HG03439 (cell line): ENCODE measurements at regions not wholly inside any gene's neighbourhood (a gene's known extent, or its start where the extent isn't known, plus 50 kb on each side); places are given as distances from the start of the nearest gene placed in this dataset.

Source experiments
- ATAC-seq: cut with Tn5 transposase; IDR thresholded peaks from one replicate; pipeline ENCODE4 v1.9.1; 2021; ENCODE audit warnings: mild to moderate bottlenecking, moderate library complexity; ENCODE audit not compliant: unreplicated experiment

DNA sequence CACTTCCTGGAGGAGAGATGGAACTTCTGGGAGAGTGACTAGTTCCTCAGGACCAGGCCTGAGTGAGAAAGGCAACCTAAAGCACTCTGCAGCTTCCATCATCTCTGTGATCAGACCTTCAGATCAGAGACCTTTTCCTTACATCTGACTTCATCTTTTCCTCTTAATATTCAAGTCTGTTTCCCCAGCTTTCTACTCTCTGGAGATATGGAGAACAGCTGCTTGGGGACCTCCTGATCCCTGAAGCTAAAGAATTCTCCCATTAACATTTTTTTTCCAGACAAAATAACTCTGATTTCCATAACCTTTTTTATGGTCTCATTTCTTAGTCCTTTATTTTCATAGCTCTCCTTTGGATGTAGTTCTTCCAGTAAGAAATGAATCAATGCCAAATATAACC is 133.4 kb upstream of the FNDC3A start:
- no peak for ATAC-seq

DNA sequence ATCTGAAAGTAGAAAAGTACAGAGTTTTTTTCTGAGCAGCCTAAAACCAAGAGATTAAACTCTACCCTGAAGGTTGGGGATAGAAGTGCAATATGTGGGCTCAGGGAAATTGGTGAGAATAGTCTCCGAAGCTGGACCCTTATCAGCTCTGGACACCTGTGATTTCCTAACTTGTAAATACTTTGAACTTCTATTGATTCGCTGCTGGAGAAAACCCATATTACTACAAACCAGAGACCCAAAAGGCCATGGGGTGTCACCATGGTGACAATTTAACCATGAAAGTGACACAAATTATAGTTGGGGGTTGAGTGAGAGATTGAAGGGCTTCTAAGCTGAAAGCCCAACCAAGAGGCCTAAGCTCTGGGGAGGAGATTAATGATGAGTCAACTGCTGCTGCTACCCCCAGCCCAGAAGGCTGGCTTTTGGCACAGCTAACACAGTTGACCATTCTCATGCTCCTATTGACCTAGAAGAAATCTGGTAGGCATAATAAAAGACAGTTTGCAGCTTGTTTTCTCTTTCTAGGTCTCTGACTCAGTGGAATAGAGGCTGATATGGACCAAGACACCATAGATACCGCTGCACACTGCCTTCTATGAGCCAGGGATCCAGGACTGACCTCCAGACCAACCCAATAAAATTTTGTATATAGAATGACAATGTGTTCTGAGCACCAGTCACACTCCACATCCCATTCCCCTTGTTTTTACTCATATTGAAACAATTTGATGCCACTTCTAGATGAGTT is 131.9 kb upstream of the FNDC3A start:
- ATAC-seq: no peak

DNA sequence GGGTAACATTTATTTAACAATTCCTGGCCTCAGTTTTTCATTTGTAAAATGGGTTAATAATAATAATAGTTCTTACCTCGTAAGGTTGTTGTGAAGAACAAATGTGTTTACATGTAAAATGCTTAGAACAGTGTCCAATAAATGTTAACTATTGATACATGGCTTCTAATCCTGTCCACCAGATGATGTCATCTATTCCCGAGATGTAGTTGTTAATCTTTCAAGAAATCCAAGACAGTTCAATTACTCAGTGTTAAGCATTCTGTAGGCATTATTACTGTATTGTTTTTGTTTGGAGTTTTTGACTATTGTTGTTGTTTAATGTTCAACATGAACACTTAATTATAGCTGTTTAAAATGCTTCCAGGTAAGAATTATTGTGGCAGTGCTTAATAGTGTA is 131.0 kb upstream of the FNDC3A start:
- ATAC-seq: no peak

DNA sequence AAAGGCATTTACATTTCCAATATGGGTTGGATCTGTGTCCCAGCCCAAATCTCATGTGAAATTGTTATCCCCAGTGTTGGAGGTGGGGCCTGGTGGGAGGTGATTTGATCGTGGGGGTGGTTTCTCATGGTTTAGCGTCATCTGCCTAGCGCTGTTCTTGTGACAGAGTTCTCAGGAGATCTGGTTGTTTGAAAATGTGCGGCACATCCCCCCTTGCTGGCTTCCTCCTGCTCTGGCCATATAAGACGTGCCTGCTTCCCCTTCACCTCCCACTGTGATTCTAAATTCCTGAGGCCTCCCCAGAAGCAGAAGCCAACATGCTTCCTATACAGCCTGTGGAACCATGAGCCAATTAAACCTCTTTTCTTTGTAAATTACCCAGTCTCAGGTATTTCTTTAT is 126.2 kb upstream of the FNDC3A start:
- no peak for ATAC-seq

- no peak for ATAC-seq
Observed at GRCh38 chr13:48851707-48852106, 124.0 kb upstream of the FNDC3A start.

DNA sequence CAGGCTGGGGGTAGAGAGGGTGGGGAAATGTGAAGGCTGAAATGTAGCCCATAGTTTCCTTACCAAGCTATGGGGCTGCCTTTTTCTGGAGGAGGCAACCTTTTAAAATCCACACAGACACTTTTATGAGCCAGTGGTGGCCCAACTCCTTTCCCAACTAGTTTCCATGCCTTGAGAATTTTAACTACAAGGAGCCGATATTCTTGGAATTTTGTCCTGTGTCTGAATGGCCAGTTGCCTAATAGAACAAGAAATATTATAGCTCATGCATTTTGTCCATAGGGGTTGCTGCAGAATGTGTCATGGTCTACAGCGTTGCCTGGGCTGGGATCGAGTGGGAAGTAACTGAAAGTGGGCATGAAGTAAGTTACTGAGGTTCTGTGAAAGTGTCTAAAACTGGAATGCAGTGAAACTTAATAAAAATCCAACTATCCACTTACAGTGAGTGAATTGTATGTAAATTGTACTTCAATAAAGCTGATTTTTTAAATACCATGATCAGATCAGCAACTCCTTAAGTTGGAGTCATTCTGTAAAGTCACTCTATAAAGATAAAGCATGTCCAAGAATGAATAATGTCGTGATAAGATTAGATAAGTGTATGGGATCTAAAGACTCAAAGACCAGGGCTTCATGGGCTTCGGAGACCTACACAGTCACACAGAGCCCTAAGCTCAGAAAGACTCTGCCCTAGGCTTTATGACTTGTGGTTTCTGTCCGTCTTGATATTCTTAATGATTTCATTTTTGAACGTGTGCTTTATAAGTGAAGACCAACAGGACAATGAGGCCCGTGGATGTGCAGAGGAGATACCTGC is 122.6 kb upstream of the FNDC3A start:
- no peak for ATAC-seq

DNA sequence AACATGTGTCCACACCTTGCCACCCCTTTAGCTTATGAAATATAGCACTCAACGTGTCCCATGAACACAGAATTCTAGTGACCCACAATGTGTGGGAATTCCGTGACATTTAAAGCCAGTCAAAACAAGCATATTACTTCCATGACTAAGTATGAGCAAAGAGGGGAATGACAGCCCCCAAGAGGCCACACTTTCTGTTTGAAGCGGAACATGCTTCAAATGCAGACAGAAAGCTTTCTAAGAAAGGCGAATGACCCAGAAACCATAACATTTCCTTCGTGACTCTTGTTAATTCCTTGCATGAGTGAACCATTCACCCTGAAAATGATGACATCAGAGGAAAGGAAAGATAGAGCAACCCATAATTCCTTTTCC is 122.0 kb upstream of the FNDC3A start:
- ATAC-seq: no peak

GRCh38 chr13:48857576-48857975 is 118.1 kb upstream of the FNDC3A start:
- no peak for ATAC-seq

GRCh38 chr13:48858122-48858902 is 117.4 kb upstream of the FNDC3A start:
- ATAC-seq: no peak

DNA sequence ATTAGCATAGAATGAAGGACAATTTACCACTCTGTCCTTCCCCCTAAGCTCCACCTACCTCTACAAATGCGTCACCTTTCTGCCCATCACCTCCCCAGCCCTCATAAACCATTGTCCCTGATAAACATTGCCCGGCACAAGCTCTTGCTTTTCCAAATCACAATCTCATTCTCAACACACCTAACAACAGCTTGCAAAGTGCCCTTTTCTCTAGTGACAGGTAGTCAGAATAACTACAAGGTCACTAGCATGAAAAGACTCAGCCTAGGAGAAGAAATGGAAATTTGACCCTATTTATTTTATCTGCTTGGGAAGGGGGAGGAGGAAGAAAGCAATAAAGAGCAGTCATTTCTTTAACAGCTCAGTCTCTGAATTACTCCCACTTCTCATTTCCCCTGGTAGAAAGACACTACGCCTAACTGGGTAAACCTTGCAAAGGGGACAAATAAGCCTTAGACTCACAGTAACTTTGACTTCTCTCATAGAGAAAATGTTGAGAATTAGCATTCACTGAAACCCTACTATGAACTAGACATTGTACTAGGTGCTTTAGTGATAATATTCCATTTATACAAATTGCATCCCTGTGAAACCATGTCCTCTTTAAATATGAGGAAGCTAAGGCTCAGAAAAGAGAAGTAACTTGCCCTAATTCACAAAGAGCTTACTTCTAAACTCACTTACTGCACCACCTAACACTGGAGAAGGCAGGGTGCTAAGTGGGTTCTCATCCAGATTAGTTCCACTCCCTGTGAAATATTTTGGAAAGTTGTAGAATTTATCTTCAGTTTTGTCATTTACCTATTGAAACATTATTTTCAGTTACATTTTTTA is 116.2 kb upstream of the FNDC3A start:
- no peak for ATAC-seq

GRCh38 chr13:48860364-48860763 is 115.3 kb upstream of the FNDC3A start:
- ATAC-seq: no peak

DNA sequence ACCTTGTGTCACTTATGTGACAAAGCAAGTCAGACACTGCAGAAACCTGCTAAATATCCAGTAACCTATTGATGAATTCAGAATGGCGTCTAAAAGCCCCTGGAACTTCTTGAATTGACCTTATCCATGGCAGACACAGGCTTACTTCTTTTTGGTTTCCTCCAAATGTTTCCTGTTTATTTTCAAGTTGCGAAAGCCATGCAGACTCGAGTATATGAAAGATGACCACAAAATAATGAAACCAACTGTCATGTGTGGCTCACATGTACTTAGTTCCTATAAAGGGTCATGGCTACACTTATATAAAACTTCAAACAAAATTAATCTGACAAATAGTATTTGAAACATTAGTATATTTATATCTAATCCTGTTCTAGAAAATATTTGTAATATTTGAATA is 113.1 kb upstream of the FNDC3A start:
- no peak for ATAC-seq

- ATAC-seq: no peak
Observed at GRCh38 chr13:48864100-48864499, 111.6 kb upstream of the FNDC3A start.

- no peak for ATAC-seq
Observed at GRCh38 chr13:48866249-48866648, 109.5 kb upstream of the FNDC3A start.

- ATAC-seq: no peak
Observed at GRCh38 chr13:48873081-48873480, 102.6 kb upstream of the FNDC3A start.

DNA sequence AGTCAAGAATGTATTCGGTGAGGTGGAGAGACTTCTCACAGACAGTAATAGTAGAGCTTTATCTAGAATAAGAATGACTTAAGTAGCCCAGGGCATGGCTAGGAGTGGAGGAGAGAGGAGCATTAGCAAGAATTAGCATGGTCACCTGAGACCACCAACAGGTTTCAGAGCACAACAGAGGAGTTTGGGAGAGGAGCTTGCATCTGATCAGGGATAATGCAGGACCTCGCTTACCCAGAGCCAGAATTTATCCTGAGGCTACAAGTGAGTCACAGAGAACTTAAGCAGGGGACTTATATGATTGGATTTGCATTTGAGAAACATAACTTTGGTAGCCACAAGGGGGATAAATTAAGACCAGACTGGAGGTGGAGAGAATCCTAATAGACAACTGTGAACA is 102.1 kb upstream of the FNDC3A start:
- ATAC-seq: no peak

DNA sequence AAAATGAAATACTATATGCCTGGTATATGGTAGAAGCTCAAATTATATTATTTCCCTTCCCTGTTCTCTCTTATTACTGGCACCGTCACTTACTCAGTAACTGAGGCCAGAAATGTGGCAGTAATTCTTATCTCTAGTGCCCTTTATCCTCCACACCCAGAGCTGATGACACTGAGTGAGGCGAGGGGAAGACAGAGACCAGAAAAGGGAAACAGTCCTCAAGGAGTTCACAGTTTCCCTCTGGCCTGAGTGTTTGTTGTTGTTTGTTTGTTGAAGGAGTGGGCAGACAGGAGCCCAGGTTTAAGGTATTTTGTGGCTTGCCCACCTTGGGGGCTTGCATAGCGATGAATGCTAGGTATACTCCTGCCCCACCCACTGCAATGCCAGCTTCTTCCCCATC is 101.5 kb upstream of the FNDC3A start:
- ATAC-seq: no peak

GRCh38 chr13:48875047-48875446 is 100.7 kb upstream of the FNDC3A start:
- ATAC-seq: no peak

DNA sequence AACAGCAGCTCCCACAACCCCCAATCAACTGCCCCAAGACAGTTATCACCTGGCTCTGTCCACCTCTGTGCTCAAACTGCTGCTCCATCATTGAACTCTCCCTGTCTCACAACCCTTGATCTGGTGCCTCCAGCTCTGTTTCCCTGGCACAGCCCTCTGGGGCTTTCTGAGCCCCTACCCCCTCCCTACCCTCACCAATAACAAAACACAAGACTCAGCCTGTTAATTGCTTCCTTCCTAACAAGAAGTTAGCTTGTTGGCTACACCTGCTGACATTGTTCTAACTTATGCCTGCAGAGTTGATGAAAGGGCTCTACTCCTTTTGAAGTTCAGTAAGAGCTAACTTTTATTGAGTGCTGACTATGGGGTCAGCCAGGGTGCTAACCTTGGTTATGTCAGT is 99.4 kb upstream of the FNDC3A start:
- no peak for ATAC-seq

GRCh38 chr13:48879432-48879831 is 96.3 kb upstream of the FNDC3A start:
- no peak for ATAC-seq

- ATAC-seq: no peak
Observed at GRCh38 chr13:48879854-48880253, 95.9 kb upstream of the FNDC3A start.
